Esophagus (tissue), 2 donors: ENCODE measurements at regions not wholly inside any gene's neighbourhood (a gene's known extent, or its start where the extent isn't known, plus 50 kb on each side); places are given as distances from the start of the nearest gene placed in this dataset.

Experiments used
- H3K27ac ChIP-seq, 2 donors: one replicate each; pipeline ENCODE4 v1.5.1; 2013; ENCODE audit warnings: low read depth in 2 of 2, mild to moderate bottlenecking in 2 of 2, inconsistent platforms in 1 of 2, low read length in 1 of 2, moderate library complexity in 1 of 2
- H3K27me3 ChIP-seq, 2 donors: one replicate each; pipeline ENCODE4 v1.6.1; 2013; ENCODE audit warnings: low read length in 2 of 2, control low read depth in 1 of 2, mild to moderate bottlenecking in 1 of 2; ENCODE audit not compliant: insufficient read depth in 2 of 2, control insufficient read depth in 1 of 2
- H3K36me3 ChIP-seq, 2 donors: one replicate each; pipeline ENCODE4 v1.6.1; 2013; ENCODE audit warnings: low read length in 1 of 2; ENCODE audit not compliant: control insufficient read depth in 2 of 2, insufficient read depth in 2 of 2
- H3K4me1 ChIP-seq, 2 donors: one replicate each; pipeline ENCODE4 v1.6.1; 2013; ENCODE audit warnings: low read length in 1 of 2; ENCODE audit not compliant: control insufficient read depth in 2 of 2, insufficient read depth in 2 of 2
- H3K4me3 ChIP-seq, 2 donors: one replicate each; pipeline ENCODE4 v1.5.1; 2013; ENCODE audit warnings: low read length in 2 of 2, mild to moderate bottlenecking in 2 of 2, low read depth in 1 of 2, moderate library complexity in 1 of 2
- H3K9me3 ChIP-seq, 2 donors: one replicate each; pipeline ENCODE4 v1.6.1; 2013; ENCODE audit warnings: mild to moderate bottlenecking in 2 of 2, low read depth in 1 of 2, low read length in 1 of 2, moderate library complexity in 1 of 2; ENCODE audit not compliant: control insufficient read depth in 2 of 2, insufficient read depth in 1 of 2
- WGBS, 2 donors: extraction: QIAGEN DNeasy Blood & Tissue Kit; methylation state at CpG; one replicate each; pipeline ENCODE4 v1.1.7; 2013; 5-methylcytosine and 5-hydroxymethylcytosine counted together
- donor health status: healthy with polysubstance abuse.
- donor health status: Bipolar disorder and iron deficiency.

GRCh38 chr2:187847245-187848208 is 293.3 kb upstream of the TFPI start:
- 42 to 59% methylated on average over 1 of the region's 1 CpG for WGBS, 2 donors
- Histone ChIP-seq H3K9me3 (no peaks in the 10 kb centered on the region), H3K27me3 (no peaks in the 10 kb centered on the region), H3K27ac (no peak overlapping the region), H3K4me3 (no peak overlapping the region), H3K36me3 (no peaks in the 10 kb centered on the region), H3K4me1 (no peaks in the 10 kb centered on the region)

DNA sequence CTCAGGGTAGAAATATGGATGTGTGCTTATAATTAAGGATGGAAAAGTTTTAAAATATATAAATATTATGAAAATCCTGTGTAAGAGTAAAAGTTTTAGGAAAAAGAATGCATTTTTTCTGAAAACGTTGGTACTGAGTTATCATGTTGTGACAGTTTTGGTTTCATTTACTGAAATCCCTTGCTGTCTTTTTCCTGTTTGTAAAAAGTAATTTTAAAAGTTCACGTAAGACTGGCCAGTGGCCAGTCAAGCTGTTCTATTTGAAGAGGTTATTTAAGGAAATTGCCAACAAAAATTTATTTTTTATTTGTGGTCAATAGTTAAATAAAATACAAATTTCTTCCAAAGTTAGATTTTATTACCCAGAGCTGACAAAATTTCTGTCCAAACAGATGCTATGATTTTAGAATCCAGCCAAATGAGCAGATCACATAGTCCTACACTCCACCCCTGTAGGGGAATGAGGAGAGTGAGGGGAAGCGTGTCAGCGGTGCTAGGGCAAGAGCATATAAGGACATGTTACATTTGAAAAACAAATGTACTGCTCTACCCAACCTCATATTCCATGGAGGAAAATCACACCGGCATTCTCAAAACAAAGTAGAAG is 297.8 kb upstream of the TFPI start:
- Histone ChIP-seq H3K9me3 (no peaks in the 10 kb centered on the region), H3K4me3 (no peak overlapping the region), H3K36me3 (no peaks in the 10 kb centered on the region), H3K27ac (no peak overlapping the region), H3K4me1 (no peaks in the 10 kb centered on the region), H3K27me3 (no peaks in the 10 kb centered on the region)
- WGBS, 2 donors, result 62 to 67% methylated on average over 5 of the region's 5 CpGs

- WGBS, 2 donors, result 28 to 48% methylated on average over 1 of the region's 1 CpG
- H3K27ac ChIP-seq, result no peak overlapping the region
- H3K27me3 ChIP-seq, result no peaks in the 10 kb centered on the region
Measured at GRCh38 chr2:187853381-187853791, 299.2 kb upstream of the TFPI start.

DNA sequence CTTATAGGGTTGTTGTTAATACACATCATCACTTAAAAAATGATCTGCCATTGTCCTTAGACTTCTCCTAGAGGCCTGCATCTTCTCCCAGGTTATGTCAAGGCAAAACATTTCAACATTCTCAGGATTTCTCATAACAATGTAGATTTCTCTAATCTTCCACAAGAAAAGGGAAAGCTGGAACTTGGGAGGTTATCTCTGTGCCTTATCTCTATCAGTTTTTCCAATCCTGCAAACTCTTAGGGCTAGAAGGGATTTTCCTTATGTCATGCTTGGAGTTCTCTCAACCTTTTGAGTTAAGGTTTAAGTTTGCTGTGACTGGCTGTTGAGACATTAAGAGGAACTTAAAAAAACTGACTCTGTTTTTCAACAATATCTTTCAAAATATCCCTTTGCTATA is 300.6 kb upstream of the TFPI start:
- no peaks in the 10 kb centered on the region for H3K27me3 ChIP-seq
- H3K9me3 ChIP-seq, result no peaks in the 10 kb centered on the region
- H3K27ac ChIP-seq, result no peak overlapping the region
- no peaks in the 10 kb centered on the region for H3K36me3 ChIP-seq
- H3K4me1 ChIP-seq, result no peaks in the 10 kb centered on the region
- H3K4me3 ChIP-seq, result no peak overlapping the region

More at GRCh38 chr2:187853381-187853791, 299.2 kb upstream of the TFPI start:
- Histone ChIP-seq H3K4me1 (no peaks in the 10 kb centered on the region), H3K4me3 (no peak overlapping the region), H3K9me3 (no peaks in the 10 kb centered on the region), H3K36me3 (no peaks in the 10 kb centered on the region)

- 88 to 89% methylated on average over 5 of the region's 5 CpGs for WGBS, 2 donors
- H3K27ac ChIP-seq, result no peak overlapping the region
- no peaks in the 10 kb centered on the region for H3K36me3 ChIP-seq
- no peaks in the 10 kb centered on the region for H3K27me3 ChIP-seq
- H3K9me3 ChIP-seq, result no peaks in the 10 kb centered on the region
- no peaks in the 10 kb centered on the region for H3K4me1 ChIP-seq
- H3K4me3 ChIP-seq, result no peak overlapping the region
Measured at GRCh38 chr2:187855689-187856088, 301.5 kb upstream of the TFPI start.

DNA sequence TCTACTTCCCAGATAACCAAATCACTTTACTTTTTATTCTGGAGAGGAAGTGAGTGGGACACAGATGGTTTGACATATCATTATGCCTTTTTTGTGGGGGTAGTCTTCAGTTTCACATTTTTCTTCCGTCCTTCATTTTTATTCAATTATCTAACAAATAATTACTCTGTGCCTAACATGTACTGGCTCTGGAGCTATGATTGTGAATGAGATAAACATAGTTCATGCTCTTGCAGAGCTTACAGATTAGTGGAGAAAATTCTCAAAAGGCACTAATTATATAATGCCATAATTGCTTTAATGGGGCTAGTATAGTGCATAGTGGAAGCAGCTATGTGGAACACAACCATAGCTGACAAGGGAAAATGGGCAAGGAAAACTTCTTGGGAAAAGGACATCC is 303.6 kb upstream of the TFPI start:
- Histone ChIP-seq H3K4me1 (no peaks in the 10 kb centered on the region), H3K9me3 (no peaks in the 10 kb centered on the region), H3K4me3 (no peak overlapping the region), H3K36me3 (no peaks in the 10 kb centered on the region), H3K27me3 (no peaks in the 10 kb centered on the region), H3K27ac (no peak overlapping the region)
- 85 to 93% methylated on average over 1 of the region's 1 CpG for WGBS, 2 donors

DNA sequence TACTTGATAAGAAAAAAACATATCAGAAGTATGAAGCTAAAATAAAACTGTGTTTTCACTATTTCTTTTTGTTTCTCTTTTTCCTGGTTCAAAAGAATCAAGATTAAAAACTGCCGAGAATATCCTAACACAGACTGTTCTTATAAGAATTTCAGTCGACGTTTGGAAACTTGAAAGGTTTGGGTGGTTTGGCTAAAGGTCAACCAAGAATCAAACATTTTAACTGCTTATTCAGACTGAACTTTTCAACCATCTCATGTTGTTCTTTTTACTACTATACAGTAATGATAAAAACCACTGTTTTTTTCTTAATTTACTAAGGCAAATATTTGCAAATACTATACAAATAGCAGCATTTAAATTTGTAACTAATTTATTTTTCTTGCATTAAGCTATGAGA is 308.5 kb upstream of the TFPI start:
- Histone ChIP-seq H3K9me3 (peaks cover 4% of the 10 kb centered on the region in 2 donors), H3K36me3 (no peaks in the 10 kb centered on the region), H3K4me1 (no peaks in the 10 kb centered on the region), H3K27me3 (no peaks in the 10 kb centered on the region), H3K27ac (no peak overlapping the region), H3K4me3 (no peak overlapping the region)
- 30 to 35% methylated on average over 3 of the region's 3 CpGs for WGBS, 2 donors

DNA sequence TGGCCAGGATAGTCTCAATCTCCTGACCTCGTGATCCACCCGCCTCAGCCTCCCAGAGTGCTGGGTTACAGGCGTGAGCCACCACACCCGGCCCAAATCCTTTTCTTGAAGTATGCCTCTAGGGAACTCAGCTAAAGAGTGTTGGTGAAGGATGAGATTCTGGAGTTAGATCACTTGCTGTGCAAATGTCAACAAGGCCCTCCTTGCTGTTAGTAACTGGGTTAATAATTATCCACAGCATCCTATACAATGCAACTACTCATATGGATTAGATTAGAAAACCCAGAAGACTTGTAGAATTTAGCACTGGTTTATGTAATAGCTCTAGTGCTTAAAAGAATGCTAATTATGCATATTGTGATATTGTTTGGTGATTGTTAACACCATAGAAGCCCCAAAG is 310.8 kb upstream of the TFPI start:
- no peak overlapping the region for H3K4me3 ChIP-seq
- peaks cover 4% of the 10 kb centered on the region in 2 donors for H3K9me3 ChIP-seq
- H3K36me3 ChIP-seq, result no peaks in the 10 kb centered on the region
- no peaks in the 10 kb centered on the region for H3K27me3 ChIP-seq
- no peaks in the 10 kb centered on the region for H3K4me1 ChIP-seq
- 77 to 85% methylated on average over 4 of the region's 4 CpGs for WGBS, 2 donors
- no peak overlapping the region for H3K27ac ChIP-seq

DNA sequence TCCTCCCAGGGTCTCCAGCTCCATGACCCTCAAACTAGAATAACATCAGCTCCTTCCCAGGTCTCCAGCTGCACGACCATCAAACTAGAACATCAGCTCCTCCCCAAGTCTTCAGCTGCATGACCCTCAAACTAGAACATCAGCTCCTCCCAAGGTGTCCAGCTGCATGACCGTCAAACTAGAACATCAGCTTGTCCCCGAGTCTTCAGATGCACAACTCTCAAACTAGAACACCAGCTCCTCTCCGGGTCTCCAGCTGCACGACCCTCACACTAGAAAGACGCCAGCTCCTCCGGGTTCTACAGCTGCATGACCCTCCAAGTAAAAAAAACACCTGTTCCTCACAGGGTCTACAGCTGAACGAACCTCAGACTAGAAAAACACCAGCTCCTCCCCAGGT is 312.9 kb upstream of the TFPI start:
- Histone ChIP-seq H3K27ac (no peak overlapping the region), H3K27me3 (no peaks in the 10 kb centered on the region), H3K4me3 (no peak overlapping the region), H3K4me1 (no peaks in the 10 kb centered on the region), H3K9me3 (peaks cover 4% of the 10 kb centered on the region in 2 donors), H3K36me3 (no peaks in the 10 kb centered on the region)
- 86 to 93% methylated on average over 8 of the region's 8 CpGs for WGBS, 2 donors

DNA sequence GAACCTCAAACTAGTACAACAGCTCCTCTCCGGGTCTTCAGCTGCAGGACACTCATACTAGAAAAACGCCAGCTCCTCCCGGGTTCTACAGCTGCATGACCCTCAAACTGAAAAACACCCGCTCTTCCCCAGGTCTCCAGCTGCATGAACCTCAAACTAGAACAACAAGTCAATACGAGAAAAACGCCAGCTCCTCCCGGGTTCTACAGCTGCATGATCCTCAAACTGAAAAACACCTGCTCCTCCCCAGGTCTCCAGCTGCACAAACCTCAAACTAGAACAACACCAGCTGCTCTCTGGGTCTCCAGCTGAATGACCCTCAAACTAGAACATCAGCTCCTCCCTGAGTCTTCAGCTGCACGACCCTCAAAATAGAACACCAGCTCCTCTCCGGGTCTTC is 315.0 kb upstream of the TFPI start:
- H3K4me1 ChIP-seq, result no peaks in the 10 kb centered on the region
- no peak overlapping the region for H3K4me3 ChIP-seq
- no peak overlapping the region for H3K27ac ChIP-seq
- peaks cover 4% of the 10 kb centered on the region in 2 donors for H3K9me3 ChIP-seq
- 81 to 89% methylated on average over 9 of the region's 9 CpGs for WGBS, 2 donors
- H3K36me3 ChIP-seq, result no peaks in the 10 kb centered on the region
- no peaks in the 10 kb centered on the region for H3K27me3 ChIP-seq
